ENCODE measurements at regions not wholly inside any gene's neighbourhood (a gene's known extent, or its start where the extent isn't known, plus 50 kb on each side); places are given as distances from the start of the nearest gene placed in this dataset.
"Not testable (repeated sequence)": the region's sequence is repeated elsewhere in the genome, so short reads cannot be mapped to it uniquely, and the experiment has no call there.

DNA sequence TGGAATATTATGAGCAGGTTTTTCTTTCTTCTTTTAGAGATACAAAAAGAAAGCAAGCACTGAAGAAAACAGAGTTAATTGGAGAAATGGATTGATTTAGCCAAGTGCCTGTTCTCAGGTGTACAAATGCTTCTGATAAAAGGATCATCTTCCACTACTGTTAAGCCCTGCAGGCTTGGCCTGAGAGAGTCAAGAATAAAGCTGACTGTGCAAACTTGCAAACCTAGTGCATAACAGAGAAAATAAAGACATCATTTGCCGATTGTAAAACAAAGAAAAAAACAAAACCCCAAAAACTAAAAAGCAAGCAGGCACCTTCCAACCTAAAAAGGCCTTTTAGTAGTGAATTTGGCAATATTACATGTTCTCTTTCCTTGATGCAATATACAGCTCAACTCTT, 78.0 kb upstream of the CCDC80 start:
- no peaks in the 10 kb centered on the region for H3K27me3 ChIP-seq (replicated peaks; ENCODE audit: control insufficient read depth, insufficient read depth, low read length)
- H3K4me3 ChIP-seq (replicated peaks; ENCODE audit: low read depth, low read length) = no peak overlapping the region
- DNase-seq (ENCODE audit: extremely low read depth, insufficient read length) = no peak
- H3K36me3 ChIP-seq (ENCODE audit: control insufficient read depth, insufficient read depth, low read length) = no peaks in the 10 kb centered on the region
- TF ChIP-seq, protein P1, sequence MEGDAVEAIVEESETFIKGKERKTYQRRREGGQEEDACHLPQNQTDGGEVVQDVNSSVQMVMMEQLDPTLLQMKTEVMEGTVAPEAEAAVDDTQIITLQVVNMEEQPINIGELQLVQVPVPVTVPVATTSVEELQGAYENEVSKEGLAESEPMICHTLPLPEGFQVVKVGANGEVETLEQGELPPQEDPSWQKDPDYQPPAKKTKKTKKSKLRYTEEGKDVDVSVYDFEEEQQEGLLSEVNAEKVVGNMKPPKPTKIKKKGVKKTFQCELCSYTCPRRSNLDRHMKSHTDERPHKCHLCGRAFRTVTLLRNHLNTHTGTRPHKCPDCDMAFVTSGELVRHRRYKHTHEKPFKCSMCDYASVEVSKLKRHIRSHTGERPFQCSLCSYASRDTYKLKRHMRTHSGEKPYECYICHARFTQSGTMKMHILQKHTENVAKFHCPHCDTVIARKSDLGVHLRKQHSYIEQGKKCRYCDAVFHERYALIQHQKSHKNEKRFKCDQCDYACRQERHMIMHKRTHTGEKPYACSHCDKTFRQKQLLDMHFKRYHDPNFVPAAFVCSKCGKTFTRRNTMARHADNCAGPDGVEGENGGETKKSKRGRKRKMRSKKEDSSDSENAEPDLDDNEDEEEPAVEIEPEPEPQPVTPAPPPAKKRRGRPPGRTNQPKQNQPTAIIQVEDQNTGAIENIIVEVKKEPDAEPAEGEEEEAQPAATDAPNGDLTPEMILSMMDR (IDR thresholded peaks at IDR 0.05; ENCODE audit: insufficient read depth, low read length, poor library complexity, severe bottlenecking) = no peak

DNA sequence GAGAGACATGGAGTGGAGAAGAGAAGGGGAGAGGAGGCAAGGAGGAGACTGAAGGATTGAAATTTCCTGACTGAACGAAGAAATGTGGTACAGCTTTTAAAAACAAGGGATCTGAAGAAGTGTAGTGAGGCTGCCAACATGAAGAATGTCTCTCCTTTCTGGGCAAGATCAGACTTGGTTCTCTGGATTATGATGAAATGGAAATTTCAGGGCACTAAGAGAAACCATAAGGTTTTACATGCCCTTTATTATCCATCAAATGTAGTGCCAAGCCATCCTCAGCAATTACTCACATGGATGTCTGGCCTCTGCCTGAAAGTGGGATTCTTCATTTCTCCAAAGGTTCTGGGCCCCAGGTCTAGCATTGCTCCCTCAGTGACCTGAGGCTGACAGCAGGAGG, 77.6 kb upstream of the CCDC80 start:
- no peaks in the 10 kb centered on the region for H3K36me3 ChIP-seq (ENCODE audit: control insufficient read depth, insufficient read depth, low read length)
- TF ChIP-seq, protein P1 (IDR thresholded peaks at IDR 0.05; ENCODE audit: insufficient read depth, low read length, poor library complexity, severe bottlenecking) = no peak
- H3K4me3 ChIP-seq (replicated peaks; ENCODE audit: low read depth, low read length) = no peak overlapping the region
- no peak for DNase-seq (ENCODE audit: extremely low read depth, insufficient read length)
- no peaks in the 10 kb centered on the region for H3K27me3 ChIP-seq (replicated peaks; ENCODE audit: control insufficient read depth, insufficient read depth, low read length)

DNA sequence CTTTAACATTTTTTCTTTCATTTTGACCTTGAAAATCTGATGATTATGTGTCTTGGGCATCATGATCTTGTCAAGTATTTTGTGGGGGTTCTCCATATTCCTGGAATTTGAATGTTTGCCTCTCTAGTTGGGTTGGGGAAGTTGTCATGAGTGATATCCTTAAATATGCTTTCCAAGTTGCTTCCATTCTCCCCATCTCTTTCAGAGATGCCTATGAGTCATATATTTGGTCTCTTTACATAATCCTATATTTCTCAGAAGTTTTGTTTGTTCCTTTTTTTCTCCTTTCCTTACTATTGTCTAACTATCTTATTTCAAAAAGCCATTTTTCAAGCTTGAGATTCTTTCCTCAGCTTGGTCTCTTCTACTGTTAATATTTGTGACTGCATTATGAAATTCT, 69.0 kb upstream of the CCDC80 start:
- Histone ChIP-seq H3K36me3 (ENCODE audit: control insufficient read depth, insufficient read depth, low read length) (no peaks in the 10 kb centered on the region), H3K4me3 (replicated peaks; ENCODE audit: low read depth, low read length) (no peak overlapping the region), H3K27me3 (replicated peaks; ENCODE audit: control insufficient read depth, insufficient read depth, low read length) (no peaks in the 10 kb centered on the region)
- TF ChIP-seq, protein P1 (IDR thresholded peaks at IDR 0.05; ENCODE audit: insufficient read depth, low read length, poor library complexity, severe bottlenecking) = no peak
- no peak for DNase-seq (ENCODE audit: extremely low read depth, insufficient read length)

DNA sequence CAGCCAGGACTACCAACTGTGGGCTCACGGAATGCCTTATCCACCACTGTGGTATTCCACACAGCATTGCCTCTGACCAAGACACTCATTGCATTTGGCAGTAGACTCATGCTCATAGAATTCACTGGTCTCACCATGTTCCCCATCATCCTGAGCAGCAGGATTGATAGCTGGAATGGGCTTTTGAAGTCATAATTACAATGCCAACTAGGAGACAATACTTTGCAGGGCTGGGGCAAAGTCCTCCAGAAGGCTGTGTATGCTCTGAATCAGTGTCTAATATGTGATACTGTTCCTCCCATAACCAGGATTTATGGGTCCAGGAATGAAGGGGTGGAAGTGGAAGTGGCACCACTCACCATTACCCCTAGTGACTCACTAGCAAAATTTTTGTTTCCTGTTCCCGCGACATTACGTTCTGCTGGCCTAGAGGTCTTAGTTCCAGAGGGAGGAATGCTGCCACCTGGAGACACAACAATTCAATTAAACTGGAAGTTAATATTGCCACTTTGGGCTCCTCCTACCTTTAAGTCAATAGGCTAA, 58.6 kb upstream of the CCDC80 start:
- H3K27me3 ChIP-seq (replicated peaks; ENCODE audit: control insufficient read depth, insufficient read depth, low read length) = no peaks in the 10 kb centered on the region; the same call in 1 of the 2 replicates
- H3K36me3 ChIP-seq (ENCODE audit: control insufficient read depth, insufficient read depth, low read length) = no peaks in the 10 kb centered on the region
- DNase-seq (ENCODE audit: extremely low read depth, insufficient read length) = no peak
- TF ChIP-seq, protein P1 (IDR thresholded peaks at IDR 0.05; ENCODE audit: insufficient read depth, low read length, poor library complexity, severe bottlenecking) = no peak
- H3K4me3 ChIP-seq (replicated peaks; ENCODE audit: low read depth, low read length) = no peak overlapping the region

DNA sequence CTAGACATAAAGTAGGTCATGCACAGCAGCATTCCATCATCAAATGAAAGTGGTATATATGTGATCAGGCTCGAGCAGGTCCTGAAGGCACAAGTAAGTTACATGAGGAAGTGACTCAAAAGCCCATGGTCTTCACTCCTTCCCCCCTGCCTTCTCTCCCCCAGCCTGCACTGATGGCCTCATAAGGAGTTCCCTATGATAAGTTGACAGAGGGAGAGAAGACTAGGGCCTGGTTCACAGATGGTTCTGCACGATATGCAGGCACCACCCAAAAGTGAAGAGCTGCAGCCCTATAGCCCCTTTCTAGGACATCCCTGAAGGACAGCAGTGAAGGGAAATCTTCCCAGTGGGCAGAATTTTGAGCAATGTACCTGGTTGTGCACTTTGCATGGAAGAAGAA, 57.5 kb upstream of the CCDC80 start:
- DNase-seq (ENCODE audit: extremely low read depth, insufficient read length); H3K27me3 ChIP-seq (replicated peaks; ENCODE audit: control insufficient read depth, insufficient read depth, low read length); H3K36me3 ChIP-seq (ENCODE audit: control insufficient read depth, insufficient read depth, low read length); H3K4me3 ChIP-seq (replicated peaks; ENCODE audit: low read depth, low read length): not testable (repeated sequence)

DNA sequence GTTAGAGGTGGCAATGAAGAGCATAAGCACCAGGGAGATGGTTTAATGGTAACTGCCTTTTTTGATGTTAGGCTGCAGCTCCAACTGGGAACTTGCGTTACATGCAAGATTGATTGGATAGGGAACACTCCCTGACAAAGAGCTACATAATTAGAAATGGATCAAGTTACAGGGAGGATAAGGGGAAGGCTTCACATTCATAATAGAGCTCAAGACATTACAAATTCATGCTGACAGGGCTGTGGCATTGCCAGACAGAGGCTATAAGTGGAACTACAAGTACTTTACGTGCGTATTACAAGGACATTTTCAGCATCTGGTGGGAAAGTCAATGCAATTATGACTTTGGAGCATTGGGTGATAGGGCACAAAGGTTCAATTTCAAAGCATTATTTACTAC, 55.3 kb upstream of the CCDC80 start:
- H3K36me3 ChIP-seq (ENCODE audit: control insufficient read depth, insufficient read depth, low read length); H3K4me3 ChIP-seq (replicated peaks; ENCODE audit: low read depth, low read length); DNase-seq (ENCODE audit: extremely low read depth, insufficient read length); H3K27me3 ChIP-seq (replicated peaks; ENCODE audit: control insufficient read depth, insufficient read depth, low read length): not testable (repeated sequence)

DNA sequence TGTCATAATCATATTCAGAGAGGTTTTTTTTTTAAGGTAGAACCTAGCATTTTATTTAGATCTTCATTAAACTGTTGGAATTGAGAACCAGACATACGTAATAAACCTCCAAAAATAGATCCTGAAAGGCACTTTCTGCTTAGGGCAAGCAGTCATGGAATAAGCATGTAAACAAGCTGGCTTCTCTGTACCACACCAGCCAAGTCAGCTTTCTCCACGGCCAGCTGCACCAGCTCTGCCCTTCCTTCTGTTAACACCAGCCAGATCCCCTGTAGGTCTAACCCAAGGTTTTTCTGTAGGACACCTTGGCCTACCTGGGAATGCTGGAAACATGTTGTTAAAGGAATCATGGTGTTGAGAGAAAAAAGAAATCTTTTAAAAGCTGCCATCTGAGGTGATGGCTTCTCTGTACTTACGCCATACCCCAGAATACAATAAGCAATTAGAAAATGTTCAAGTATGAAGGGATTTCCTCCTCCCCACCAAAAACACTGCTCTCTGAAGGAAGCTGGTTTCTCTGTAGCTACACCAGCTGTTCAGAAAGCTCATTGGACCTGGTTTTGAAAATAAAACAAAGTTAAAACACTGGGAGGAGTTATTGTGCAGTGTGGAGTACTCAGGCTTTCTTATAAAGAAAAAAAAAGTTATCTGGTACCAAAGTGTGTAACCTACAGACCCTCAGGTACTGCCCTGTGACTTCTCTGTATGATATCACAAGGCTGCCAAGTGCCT, 54.6 kb upstream of the CCDC80 start:
- H3K27me3 ChIP-seq (replicated peaks; ENCODE audit: control insufficient read depth, insufficient read depth, low read length); DNase-seq (ENCODE audit: extremely low read depth, insufficient read length); H3K36me3 ChIP-seq (ENCODE audit: control insufficient read depth, insufficient read depth, low read length); H3K4me3 ChIP-seq (replicated peaks; ENCODE audit: low read depth, low read length): not testable (repeated sequence)

DNA sequence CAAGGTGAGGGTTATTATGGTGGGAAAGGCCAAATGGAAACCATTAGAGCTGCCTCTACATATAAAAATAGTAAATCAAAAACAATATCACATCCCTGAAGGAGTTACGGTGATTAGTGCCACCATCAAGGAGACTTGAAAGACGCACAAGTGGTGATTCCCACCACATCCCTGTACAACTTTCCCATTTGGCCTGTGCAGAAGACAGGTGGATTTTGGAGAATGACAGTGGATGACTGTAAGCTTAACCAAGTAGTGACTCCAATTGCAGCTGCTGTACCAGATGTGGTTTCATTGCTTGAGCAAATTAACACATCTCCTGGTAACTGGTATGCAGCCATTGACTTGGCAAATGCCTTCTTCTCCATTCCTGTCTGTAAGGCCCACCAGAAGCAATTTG, 54.0 kb upstream of the CCDC80 start:
- H3K36me3 ChIP-seq (ENCODE audit: control insufficient read depth, insufficient read depth, low read length); DNase-seq (ENCODE audit: extremely low read depth, insufficient read length); H3K27me3 ChIP-seq (replicated peaks; ENCODE audit: control insufficient read depth, insufficient read depth, low read length); H3K4me3 ChIP-seq (replicated peaks; ENCODE audit: low read depth, low read length): not testable (repeated sequence)
